GM13976 (cell line): ENCODE measurements at regions not wholly inside any gene's neighbourhood (a gene's known extent, or its start where the extent isn't known, plus 50 kb on each side); places are given as distances from the start of the nearest gene placed in this dataset.

Experiments used
- DNase-seq: peaks from one replicate; pipeline ENCODE4 v3.0.0; 2012; ENCODE audit warnings: low spot score
- in situ Hi-C: fragments of 300-500 bp; cut with MboI; formaldehyde crosslinking; loops from one replicate; pipeline ENCODE4 v1.12.0; 2022; ENCODE audit warnings: low sequenced_read_pairs, mixed read lengths, inconsistent platforms; ENCODE audit not compliant: unreplicated experiment
- TF ChIP-seq, protein P1 (sequence below): IDR thresholded peaks from 2 replicates; pipeline ENCODE4 v1.5.1; 2012; ENCODE audit warnings: borderline replicate concordance, mild to moderate bottlenecking; ENCODE audit not compliant: insufficient read depth; ENCODE audit errors: extremely low read depth, missing control alignments, control extremely low read depth

DNA sequence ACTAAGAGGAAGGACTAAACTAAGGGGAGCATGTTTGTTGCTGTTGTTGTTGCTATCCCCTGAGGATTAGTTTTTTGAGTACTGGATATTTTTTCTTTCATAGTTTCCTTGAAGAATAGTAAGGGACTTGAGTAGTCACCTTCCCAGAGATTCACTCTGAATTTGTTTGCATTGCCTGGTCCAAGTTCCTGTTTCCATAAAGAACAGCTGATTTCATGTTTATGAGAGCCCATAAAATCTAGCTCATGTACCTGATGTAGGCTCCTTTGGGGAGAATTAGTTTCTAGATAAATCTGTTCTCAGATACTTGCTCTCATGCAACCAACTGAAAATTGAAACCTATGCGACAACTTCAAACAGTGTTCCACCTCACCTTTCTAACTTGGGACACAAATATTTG lies 464.4 kb upstream of the MBL2 start:
- in situ Hi-C loops: no loop called here
- TF ChIP-seq, protein P1, sequence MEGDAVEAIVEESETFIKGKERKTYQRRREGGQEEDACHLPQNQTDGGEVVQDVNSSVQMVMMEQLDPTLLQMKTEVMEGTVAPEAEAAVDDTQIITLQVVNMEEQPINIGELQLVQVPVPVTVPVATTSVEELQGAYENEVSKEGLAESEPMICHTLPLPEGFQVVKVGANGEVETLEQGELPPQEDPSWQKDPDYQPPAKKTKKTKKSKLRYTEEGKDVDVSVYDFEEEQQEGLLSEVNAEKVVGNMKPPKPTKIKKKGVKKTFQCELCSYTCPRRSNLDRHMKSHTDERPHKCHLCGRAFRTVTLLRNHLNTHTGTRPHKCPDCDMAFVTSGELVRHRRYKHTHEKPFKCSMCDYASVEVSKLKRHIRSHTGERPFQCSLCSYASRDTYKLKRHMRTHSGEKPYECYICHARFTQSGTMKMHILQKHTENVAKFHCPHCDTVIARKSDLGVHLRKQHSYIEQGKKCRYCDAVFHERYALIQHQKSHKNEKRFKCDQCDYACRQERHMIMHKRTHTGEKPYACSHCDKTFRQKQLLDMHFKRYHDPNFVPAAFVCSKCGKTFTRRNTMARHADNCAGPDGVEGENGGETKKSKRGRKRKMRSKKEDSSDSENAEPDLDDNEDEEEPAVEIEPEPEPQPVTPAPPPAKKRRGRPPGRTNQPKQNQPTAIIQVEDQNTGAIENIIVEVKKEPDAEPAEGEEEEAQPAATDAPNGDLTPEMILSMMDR: no peak
- no peak for DNase-seq

DNA sequence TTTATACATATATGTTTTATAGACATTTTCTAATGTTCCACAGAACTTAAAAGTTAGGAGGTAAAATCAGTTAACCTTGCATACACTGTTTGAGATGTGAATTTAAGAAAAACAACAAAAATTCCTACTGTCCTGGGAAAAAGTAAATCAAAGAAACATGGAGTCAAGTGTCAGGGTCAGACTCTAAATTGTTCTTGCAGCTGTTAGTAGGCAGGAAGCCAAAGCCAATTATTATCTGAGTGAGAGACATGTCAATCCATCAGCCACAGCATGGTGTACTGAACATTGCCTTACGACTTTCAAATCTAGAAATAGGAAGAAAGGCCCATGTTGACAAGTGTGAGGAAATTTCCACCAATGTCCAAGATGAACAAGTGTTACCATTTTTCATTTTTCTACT lies 461.2 kb upstream of the MBL2 start:
- TF ChIP-seq, protein P1: no peak
- in situ Hi-C loops: no loop called here
- DNase-seq: no peak

DNA sequence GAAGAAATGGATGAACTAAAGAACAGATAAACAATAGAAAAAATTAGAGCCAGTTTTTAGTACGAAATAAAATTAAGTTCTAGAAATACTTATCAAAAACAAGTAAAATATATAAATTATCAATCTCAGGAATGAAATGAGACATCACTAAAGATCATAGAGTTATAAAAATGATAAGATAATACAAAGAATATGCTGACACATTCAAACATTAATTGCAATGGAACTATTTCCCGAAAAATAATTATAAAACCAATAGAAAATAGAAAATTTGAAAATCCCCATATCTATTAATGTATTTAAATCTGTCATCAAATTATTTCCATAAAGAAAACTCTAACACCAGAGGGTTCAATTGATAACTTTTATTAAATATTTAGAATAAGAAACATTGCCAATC lies 458.1 kb upstream of the MBL2 start:
- no peak for DNase-seq
- TF ChIP-seq, protein P1: no peak
- in situ Hi-C loops: no loop called here

DNA sequence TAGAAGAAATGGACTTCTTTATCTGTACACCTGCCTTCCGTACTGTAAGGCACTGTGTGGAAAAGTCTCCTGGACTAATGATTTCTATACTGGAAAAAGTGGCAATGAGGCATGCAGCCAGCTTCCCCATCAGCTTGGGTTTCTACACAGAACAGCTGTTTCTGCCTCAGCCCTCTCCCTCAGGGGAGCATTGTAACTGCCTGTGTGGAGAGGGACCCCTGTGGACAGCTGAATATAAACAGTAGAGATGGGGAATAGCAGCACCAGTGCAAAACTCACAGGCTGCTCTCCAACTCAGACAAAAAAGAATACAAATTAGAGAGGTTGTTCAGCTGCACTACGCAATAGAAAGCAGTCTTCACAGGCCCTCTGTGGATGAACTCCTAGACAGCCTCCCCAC lies 451.3 kb upstream of the MBL2 start:
- in situ Hi-C loops: no loop called here
- no peak for DNase-seq
- TF ChIP-seq, protein P1: no peak

DNA sequence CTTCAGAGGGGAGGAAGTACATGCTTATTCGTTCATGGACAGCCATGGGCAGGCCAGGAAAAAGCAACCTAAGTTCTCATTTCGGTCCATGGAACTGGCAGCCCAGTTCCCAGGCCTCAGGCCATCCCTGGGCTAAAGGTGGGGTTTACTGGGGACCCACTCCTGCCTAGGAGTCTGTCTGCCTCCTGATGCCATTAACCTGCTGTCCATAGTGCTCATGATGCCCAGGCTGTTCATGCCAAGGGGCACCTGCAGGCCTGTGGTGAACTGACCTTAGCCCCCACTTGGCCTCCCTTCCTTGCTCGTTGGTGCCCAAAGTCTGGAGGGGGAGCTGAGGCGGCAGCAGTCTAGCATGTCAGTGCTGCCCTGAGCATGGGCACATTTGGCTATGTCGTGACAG lies 450.2 kb upstream of the MBL2 start:
- TF ChIP-seq, protein P1: no peak
- DNase-seq: no peak
- in situ Hi-C loops: no loop called here

DNA sequence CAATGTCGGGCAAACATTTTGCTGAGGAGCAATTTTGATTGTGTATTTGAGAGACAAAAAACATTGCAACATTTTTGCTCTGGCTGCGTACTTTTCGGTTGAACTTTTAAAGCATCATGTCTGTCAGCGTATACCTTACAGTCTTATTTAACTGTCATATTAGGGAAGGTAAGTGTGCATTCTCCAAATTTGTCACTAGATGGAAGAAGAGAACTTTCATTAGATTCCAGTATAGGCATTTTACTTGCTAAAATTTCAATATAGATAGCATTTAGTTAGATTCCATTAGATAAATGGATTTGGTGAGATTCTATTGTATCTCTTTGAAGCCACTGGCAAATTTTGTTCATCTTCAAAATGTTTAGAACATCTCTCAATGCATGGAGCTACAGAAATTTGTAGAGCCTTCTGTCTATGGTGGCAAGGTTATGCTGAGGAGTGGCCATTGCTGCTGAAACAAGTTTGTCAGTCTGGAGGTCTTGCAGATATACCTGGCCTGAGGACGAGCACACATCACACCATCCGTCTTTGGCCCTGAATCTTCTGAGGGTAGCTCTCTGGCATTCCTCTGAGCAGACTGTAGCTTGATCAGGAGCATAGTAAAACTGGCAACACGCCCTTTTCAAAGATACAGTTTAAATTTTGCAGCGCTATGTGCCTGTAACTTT lies 437.5 kb upstream of the MBL2 start:
- no peak for DNase-seq
- TF ChIP-seq, protein P1: no peak
- in situ Hi-C loops: no loop called here
